ENCODE measurements at regions not wholly inside any gene's neighbourhood (a gene's known extent, or its start where the extent isn't known, plus 50 kb on each side); places are given as distances from the start of the nearest gene placed in this dataset.

- Mint-ChIP-seq H3K27ac (no peak overlapping the region), H3K4me1 (no peaks in the 10 kb centered on the region), H3K36me3 (ENCODE audit: low read depth) (no peaks in the 10 kb centered on the region), H3K4me3 (no peak overlapping the region), H3K27me3 (peaks cover 23% of the 10 kb centered on the region), H3K9me3 (ENCODE audit: low read depth) (no peaks in the 10 kb centered on the region)
- no peak for DNase-seq
- POLR2A ChIA-PET, result no interaction called here
- intact Hi-C loops (cut with DNase I, micrococcal nuclease), result no loop called here
- ATAC-seq, result no peak
- CTCF ChIA-PET, result no interaction called here
Observed at GRCh38 chr2:220987839-220988238, 584.3 kb downstream of the EPHA4 start.

GRCh38 chr2:220991972-220992371 is 580.1 kb downstream of the EPHA4 start:
- no peak for ATAC-seq
- peaks cover 5% of the 10 kb centered on the region for H3K27me3 Mint-ChIP-seq
- intact Hi-C loops (cut with DNase I, micrococcal nuclease), result no loop called here
- ChIA-PET CTCF (no interaction called here), POLR2A (no interaction called here)
- H3K4me3 Mint-ChIP-seq, result no peak overlapping the region
- H3K9me3 Mint-ChIP-seq (ENCODE audit: low read depth), result no peaks in the 10 kb centered on the region
- no peak for DNase-seq
- H3K36me3 Mint-ChIP-seq (ENCODE audit: low read depth), result no peaks in the 10 kb centered on the region
- H3K27ac Mint-ChIP-seq, result no peak overlapping the region
- no peaks in the 10 kb centered on the region for H3K4me1 Mint-ChIP-seq

GRCh38 chr2:220994846-220995245 is 577.3 kb downstream of the EPHA4 start:
- POLR2A ChIA-PET, result no interaction called here
- peaks cover 5% of the 10 kb centered on the region for H3K27me3 Mint-ChIP-seq
- H3K9me3 Mint-ChIP-seq (ENCODE audit: low read depth), result no peaks in the 10 kb centered on the region
- no peak overlapping the region for H3K4me3 Mint-ChIP-seq
- H3K36me3 Mint-ChIP-seq (ENCODE audit: low read depth), result no peaks in the 10 kb centered on the region
- no peak overlapping the region for H3K27ac Mint-ChIP-seq
- CTCF ChIA-PET, result no interaction called here
- H3K4me1 Mint-ChIP-seq, result no peaks in the 10 kb centered on the region
- ATAC-seq (no peak), DNase-seq (no peak)
- intact Hi-C loops (cut with DNase I, micrococcal nuclease), result no loop called here

- CTCF ChIA-PET, result no interaction called here
- ATAC-seq (no peak), DNase-seq (no peak)
- H3K27me3 Mint-ChIP-seq, result peaks cover 6% of the 10 kb centered on the region
- no peak overlapping the region for H3K27ac Mint-ChIP-seq
- intact Hi-C loops (cut with DNase I, micrococcal nuclease), result no loop called here
- H3K36me3 Mint-ChIP-seq (ENCODE audit: low read depth), result no peaks in the 10 kb centered on the region
- no peaks in the 10 kb centered on the region for H3K4me1 Mint-ChIP-seq
- H3K9me3 Mint-ChIP-seq (ENCODE audit: low read depth), result no peaks in the 10 kb centered on the region
- H3K4me3 Mint-ChIP-seq, result no peak overlapping the region
- POLR2A ChIA-PET, result no interaction called here
Observed at GRCh38 chr2:220995581-220995980, 576.5 kb downstream of the EPHA4 start.

GRCh38 chr2:220998156-220998555 is 573.9 kb downstream of the EPHA4 start:
- no peak for DNase-seq
- ChIA-PET POLR2A (no interaction called here), CTCF (no interaction called here)
- Mint-ChIP-seq H3K4me3 (no peak overlapping the region), H3K36me3 (ENCODE audit: low read depth) (no peaks in the 10 kb centered on the region), H3K27me3 (peaks cover 2% of the 10 kb centered on the region), H3K4me1 (no peaks in the 10 kb centered on the region), H3K9me3 (ENCODE audit: low read depth) (no peaks in the 10 kb centered on the region), H3K27ac (no peak overlapping the region)
- intact Hi-C loops (cut with DNase I, micrococcal nuclease), result no loop called here
- ATAC-seq, result no peak

- ChIA-PET CTCF (no interaction called here), POLR2A (no interaction called here)
- intact Hi-C loops (cut with DNase I, micrococcal nuclease), result no loop called here
- no peak for ATAC-seq
- no peaks in the 10 kb centered on the region for H3K9me3 Mint-ChIP-seq (ENCODE audit: low read depth)
- peaks cover 2% of the 10 kb centered on the region for H3K27me3 Mint-ChIP-seq
- H3K36me3 Mint-ChIP-seq (ENCODE audit: low read depth), result no peaks in the 10 kb centered on the region
- DNase-seq, result no peak
- H3K27ac Mint-ChIP-seq, result no peak overlapping the region
- no peak overlapping the region for H3K4me3 Mint-ChIP-seq
- no peaks in the 10 kb centered on the region for H3K4me1 Mint-ChIP-seq
Observed at GRCh38 chr2:220999356-220999755, 572.7 kb downstream of the EPHA4 start.

- no peak overlapping the region for H3K4me3 Mint-ChIP-seq
- DNase-seq, result no peak
- H3K27ac Mint-ChIP-seq, result no peak overlapping the region
- no peaks in the 10 kb centered on the region for H3K4me1 Mint-ChIP-seq
- no peaks in the 10 kb centered on the region for H3K36me3 Mint-ChIP-seq (ENCODE audit: low read depth)
- CTCF ChIA-PET, result no interaction called here
- peaks cover 2% of the 10 kb centered on the region for H3K27me3 Mint-ChIP-seq
- intact Hi-C loops (cut with DNase I, micrococcal nuclease), result no loop called here
- ATAC-seq, result no peak
- POLR2A ChIA-PET, result no interaction called here
- no peaks in the 10 kb centered on the region for H3K9me3 Mint-ChIP-seq (ENCODE audit: low read depth)
Observed at GRCh38 chr2:221001381-221001801, 570.7 kb downstream of the EPHA4 start.

- ChIA-PET CTCF (interaction anchor here (0.6 kb wide), 1 partner anchor 1260 kb away, joined by 3 read pairs; no protein-coding TSS in a partner anchor), POLR2A (no interaction called here)
- Mint-ChIP-seq H3K4me1 (no peaks in the 10 kb centered on the region), H3K27ac (no peak overlapping the region), H3K27me3 (peaks cover 2% of the 10 kb centered on the region), H3K4me3 (no peak overlapping the region), H3K9me3 (ENCODE audit: low read depth) (no peaks in the 10 kb centered on the region), H3K36me3 (ENCODE audit: low read depth) (no peaks in the 10 kb centered on the region)
- DNase-seq (no peak), ATAC-seq (no peak)
- intact Hi-C loops (cut with DNase I, micrococcal nuclease), result no loop called here
Observed at GRCh38 chr2:221002101-221002685, 569.9 kb downstream of the EPHA4 start.

- intact Hi-C loops (cut with DNase I, micrococcal nuclease), result no loop called here
- ChIA-PET POLR2A (no interaction called here), CTCF (interaction anchor here (0.6 kb wide), 1 partner anchor 66 kb away, joined by 3 read pairs; no protein-coding TSS in a partner anchor)
- no peak for ATAC-seq
- H3K27me3 Mint-ChIP-seq, result no peaks in the 10 kb centered on the region
- H3K9me3 Mint-ChIP-seq (ENCODE audit: low read depth), result no peaks in the 10 kb centered on the region
- H3K27ac Mint-ChIP-seq, result no peak overlapping the region
- H3K4me3 Mint-ChIP-seq, result no peak overlapping the region
- H3K4me1 Mint-ChIP-seq, result no peaks in the 10 kb centered on the region
- H3K36me3 Mint-ChIP-seq (ENCODE audit: low read depth), result no peaks in the 10 kb centered on the region
- no peak for DNase-seq
Observed at GRCh38 chr2:221005338-221005737, 566.8 kb downstream of the EPHA4 start.

GRCh38 chr2:221006084-221006483 is 566.0 kb downstream of the EPHA4 start:
- ATAC-seq (no peak), DNase-seq (no peak)
- Mint-ChIP-seq H3K27ac (no peak overlapping the region), H3K9me3 (ENCODE audit: low read depth) (no peaks in the 10 kb centered on the region), H3K4me3 (no peak overlapping the region), H3K4me1 (no peaks in the 10 kb centered on the region), H3K36me3 (ENCODE audit: low read depth) (no peaks in the 10 kb centered on the region), H3K27me3 (no peaks in the 10 kb centered on the region)
- intact Hi-C loops (cut with DNase I, micrococcal nuclease), result no loop called here
- ChIA-PET CTCF (no interaction called here), POLR2A (no interaction called here)

GRCh38 chr2:221016551-221016950 is 555.6 kb downstream of the EPHA4 start:
- no peaks in the 10 kb centered on the region for H3K36me3 Mint-ChIP-seq (ENCODE audit: low read depth)
- DNase-seq (no peak), ATAC-seq (no peak)
- no peaks in the 10 kb centered on the region for H3K9me3 Mint-ChIP-seq (ENCODE audit: low read depth)
- ChIA-PET CTCF (no interaction called here), POLR2A (no interaction called here)
- peaks cover 2% of the 10 kb centered on the region for H3K27me3 Mint-ChIP-seq
- H3K4me3 Mint-ChIP-seq, result no peak overlapping the region
- intact Hi-C loops (cut with DNase I, micrococcal nuclease), result no loop called here
- H3K27ac Mint-ChIP-seq, result no peak overlapping the region
- H3K4me1 Mint-ChIP-seq, result no peaks in the 10 kb centered on the region

GRCh38 chr2:221018262-221018661 is 553.8 kb downstream of the EPHA4 start:
- H3K36me3 Mint-ChIP-seq (ENCODE audit: low read depth), result no peaks in the 10 kb centered on the region
- no peak overlapping the region for H3K4me3 Mint-ChIP-seq
- H3K27ac Mint-ChIP-seq, result no peak overlapping the region
- H3K9me3 Mint-ChIP-seq (ENCODE audit: low read depth), result no peaks in the 10 kb centered on the region
- CTCF ChIA-PET, result no interaction called here
- intact Hi-C loops (cut with DNase I, micrococcal nuclease), result no loop called here
- DNase-seq, result no peak
- no peak for ATAC-seq
- POLR2A ChIA-PET, result no interaction called here
- peaks cover 2% of the 10 kb centered on the region for H3K27me3 Mint-ChIP-seq
- no peaks in the 10 kb centered on the region for H3K4me1 Mint-ChIP-seq

GRCh38 chr2:221019668-221020067 is 552.4 kb downstream of the EPHA4 start:
- ATAC-seq (no peak), DNase-seq (no peak)
- CTCF ChIA-PET, result no interaction called here
- Mint-ChIP-seq H3K27ac (no peak overlapping the region), H3K27me3 (peaks cover 5% of the 10 kb centered on the region), H3K4me1 (no peaks in the 10 kb centered on the region), H3K4me3 (no peak overlapping the region), H3K9me3 (ENCODE audit: low read depth) (no peaks in the 10 kb centered on the region), H3K36me3 (ENCODE audit: low read depth) (no peaks in the 10 kb centered on the region)
- intact Hi-C loops (cut with DNase I, micrococcal nuclease), result no loop called here
- POLR2A ChIA-PET, result no interaction called here
